ENCODE measurements at regions not wholly inside any gene's neighbourhood (a gene's known extent, or its start where the extent isn't known, plus 50 kb on each side); places are given as distances from the start of the nearest gene placed in this dataset.

GRCh38 chr3:3286014-3286413 is 106.5 kb upstream of the CRBN start:
- no peak for TF ChIP-seq CTCF (IDR thresholded peaks at IDR 0.05)
- no peak for TF ChIP-seq POLR2A (IDR thresholded peaks at IDR 0.05)

Measured in uterus (tissue), 2 donors.